COLO668 (cell line): ENCODE measurements at regions not wholly inside any gene's neighbourhood (a gene's known extent, or its start where the extent isn't known, plus 50 kb on each side); places are given as distances from the start of the nearest gene placed in this dataset.
A peak's percentile ranks its signal among the peaks of the same experiment; 100 is the strongest.

Experiments used
- DNase-seq: peaks from one replicate; lab custom pipeline; 2025; ENCODE audit not compliant: unreplicated experiment; lab: John Stamatoyannopoulos, UW

DNA sequence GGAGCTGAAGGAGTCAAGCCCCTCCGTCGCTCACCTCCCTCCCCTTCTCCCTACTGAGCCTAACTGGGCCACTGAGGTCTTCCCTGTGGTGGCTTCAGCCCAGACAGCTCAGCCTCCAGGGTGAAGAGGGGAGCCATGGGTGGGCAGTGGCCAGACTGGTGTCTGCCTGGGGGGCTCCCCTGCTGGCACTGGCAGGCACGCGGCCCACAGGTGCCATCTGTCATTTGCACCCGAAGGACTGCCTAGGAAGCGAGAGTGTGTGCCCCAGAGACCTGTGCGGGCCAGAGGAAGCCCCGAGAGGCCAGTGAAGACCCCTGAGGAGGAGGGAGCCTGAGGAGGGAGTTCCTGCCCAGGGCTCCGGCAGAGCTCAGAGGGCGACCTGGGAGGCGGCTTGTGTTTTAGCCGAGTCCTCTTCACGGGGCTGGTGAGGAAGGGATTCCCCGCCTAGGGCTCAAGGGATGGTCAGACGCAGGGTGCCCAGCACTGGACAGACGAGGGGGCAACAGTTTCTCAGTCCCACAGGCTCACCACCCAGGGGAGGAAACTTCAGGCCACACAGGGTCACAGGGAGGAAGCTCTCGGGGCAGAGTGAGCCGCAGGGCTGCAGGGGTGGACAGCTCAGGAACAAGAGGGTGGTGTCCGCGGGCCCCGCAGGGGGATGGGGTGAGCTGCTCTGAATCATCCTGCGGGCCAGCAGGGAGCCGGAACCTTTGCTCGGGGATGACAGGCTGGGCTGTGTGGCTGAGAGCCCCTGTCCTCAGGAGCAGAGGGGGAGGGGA is 76.2 kb upstream of the PPP2R2D start:
- no peak for DNase-seq

DNA sequence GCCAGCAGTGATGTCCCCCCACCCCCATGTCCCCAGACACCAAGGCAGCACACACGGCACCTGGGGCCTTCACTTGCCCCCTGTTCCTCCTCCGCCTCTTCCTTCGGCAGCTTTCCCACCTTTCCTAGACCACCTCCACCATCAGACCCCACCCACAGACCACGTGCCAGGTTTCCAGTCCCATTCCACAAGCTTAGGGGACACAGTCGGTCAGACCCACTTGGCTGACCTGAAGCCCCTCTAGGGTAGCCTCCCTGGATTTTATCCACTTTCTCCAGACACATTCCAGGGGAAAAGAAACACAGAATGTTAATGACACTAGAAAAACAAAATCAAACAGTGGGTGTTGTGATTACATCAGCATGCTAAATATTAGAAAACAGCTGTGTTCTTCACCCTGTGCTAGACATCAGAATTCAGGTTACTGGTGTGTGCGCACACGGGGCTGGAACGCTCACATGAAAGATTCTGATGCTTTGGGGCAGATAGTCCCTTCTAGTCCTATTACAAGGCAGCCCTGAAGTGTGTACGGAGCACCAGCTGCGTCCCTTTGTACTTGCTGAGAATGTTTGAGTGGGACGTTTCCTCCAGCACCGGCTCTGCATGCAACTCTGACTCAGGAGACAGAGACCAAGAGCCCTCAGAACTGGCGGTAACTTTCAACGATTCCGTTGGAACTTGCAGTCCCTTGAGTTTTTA is 75.5 kb upstream of the PPP2R2D start:
- peak; percentile 19 for DNase-seq

DNA sequence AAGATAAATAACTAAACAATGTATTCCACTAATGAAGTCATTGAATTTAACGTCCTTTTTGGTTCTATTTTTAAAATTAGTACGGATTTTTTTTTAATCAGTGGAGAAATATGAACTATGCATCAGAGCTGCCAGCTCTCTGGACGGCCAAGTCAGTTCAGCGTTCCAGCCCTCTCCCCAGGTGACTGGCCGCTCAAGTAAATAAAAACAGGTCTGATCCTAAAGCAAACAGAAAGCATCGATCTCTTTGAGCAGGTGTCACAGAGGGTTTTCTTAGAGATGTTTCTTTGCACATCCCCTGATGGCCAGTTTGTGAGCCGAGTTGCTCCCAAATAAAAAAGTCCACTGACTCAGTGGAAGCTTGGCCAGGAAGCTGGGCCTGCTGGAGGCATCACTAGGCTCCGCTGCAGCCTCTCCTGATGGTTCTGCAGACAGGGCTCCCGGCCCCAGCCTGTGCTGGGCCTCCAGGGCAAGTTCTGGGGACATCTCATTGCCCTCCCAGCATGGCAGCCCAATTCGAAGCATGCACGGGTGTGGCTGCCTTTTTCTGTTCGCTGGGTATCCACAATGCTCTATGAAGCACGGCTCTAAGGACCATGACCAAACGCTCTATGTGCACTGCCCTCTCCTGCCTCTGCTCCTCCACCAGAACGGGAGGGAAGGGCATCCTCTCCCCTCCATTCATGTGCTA is 74.7 kb upstream of the PPP2R2D start:
- DNase-seq = peak; percentile 37

DNA sequence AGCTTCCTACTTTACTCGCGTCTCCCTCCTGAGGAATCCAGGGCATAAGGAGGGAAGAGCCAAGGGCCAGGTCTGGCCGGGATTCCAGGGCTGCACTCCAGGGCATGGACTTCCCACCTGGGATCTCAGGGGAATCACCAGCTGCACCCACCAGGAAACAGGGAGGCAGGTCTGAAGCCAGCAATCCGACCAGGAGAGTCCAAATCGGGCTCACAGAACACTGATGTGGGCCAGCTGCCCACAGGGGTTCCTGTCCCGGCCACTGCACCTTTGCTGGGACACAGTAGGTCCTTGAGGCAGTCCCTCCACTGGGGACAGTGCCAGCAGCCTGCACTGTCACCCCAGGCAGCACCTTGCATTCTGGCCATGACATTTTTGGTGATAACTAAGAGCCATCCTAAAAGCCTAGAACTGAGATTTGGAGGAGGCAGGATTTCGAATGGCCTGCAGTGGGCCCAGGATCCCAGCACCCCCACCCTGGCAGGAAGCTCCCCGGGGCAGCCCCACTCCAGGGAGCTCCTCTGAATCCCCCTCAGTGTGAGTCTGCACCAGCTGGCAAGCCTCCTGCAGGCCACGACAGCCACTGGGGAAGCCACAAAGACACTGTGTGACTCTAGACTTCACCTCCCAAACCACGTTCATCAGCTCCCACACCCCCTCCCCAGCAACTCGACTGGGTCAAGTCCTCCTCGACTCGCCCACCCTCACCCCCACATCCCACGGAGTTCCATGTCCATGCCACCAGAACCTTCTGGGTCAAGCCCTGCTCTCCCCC is 71.5 kb upstream of the PPP2R2D start:
- DNase-seq = no peak

DNA sequence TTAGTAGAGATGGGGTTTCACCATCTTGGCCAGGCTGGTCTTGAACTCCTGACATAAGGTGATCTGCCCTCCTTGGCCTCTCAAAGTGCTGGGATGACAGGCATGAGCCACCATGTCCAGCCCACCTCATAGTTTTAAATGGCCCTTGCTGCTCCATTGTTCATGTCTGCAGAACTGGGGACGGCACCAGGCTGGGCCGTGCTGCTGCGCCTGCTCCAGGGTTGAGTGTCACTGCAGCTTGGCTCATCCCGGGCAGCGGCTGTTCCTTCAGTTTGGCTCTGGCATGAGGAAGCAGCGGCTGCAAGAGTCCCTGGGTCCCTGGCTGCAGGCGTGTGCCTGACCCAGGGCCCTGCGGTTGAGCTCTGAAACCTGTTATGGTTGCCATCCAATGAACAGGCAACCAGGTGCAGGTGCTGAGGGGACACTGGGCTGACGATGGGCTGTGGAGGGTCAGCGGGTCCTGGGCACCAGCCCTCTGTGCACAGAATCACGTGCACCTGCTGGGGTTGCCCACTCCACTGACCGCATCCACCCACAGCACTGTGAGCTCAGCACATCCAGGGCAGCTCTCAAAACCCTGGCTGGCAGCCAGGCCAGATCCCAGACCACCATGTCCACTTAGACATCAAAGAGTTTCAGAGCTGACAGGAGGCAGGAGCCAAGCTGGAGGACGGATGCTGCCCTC is 70.2 kb upstream of the PPP2R2D start:
- no peak for DNase-seq

DNA sequence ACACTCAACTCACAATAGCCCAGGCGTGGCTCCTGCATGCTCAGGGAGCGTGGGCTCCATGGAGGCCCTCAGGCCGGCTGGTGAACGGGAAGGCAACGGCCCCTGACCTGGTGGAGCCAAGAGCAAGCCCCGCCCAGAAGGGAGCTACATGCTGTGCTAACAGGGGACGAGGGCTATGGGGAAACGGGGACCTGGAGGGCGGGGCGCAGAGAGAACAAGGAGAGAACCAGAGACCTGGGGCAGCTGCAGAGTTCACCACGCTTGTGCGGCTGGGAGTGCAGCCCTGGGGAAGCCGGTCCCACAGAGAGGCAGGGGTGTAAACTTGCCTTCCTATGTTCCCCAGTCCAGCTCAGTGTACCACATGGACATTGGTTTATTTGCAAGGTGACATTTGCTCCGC is 69.2 kb upstream of the PPP2R2D start:
- no peak for DNase-seq

DNA sequence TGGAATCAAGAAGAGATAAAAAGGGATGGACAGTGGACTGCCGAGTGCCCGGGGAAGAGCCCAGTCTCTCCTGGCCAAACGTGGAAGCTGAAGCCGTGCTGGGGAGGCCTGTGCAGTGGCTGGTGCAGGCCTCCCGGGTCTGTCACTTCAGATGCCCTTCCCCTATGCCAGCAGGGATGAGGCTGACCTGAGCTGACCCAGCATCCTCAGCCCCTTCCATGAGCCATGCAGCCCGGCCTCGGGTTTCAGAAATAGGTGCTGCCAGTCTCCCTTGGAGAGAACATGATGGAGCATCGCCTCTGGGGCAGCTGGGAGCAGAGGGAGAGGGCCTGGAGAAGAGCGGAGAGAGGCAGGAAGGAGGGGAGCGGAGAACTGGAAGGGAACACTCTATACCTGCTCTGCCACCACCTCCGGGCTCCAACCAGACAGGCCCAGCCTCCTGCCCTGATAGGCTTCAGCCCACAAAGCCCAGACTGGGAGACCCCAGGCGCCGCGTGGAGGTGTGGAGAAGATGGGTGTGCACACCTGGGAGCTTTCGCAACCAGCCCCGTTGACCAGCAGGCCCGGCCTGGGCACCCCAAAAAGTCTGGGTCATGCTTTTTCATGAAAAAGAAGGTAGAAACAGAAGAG is 68.6 kb upstream of the PPP2R2D start:
- DNase-seq = no peak

DNA sequence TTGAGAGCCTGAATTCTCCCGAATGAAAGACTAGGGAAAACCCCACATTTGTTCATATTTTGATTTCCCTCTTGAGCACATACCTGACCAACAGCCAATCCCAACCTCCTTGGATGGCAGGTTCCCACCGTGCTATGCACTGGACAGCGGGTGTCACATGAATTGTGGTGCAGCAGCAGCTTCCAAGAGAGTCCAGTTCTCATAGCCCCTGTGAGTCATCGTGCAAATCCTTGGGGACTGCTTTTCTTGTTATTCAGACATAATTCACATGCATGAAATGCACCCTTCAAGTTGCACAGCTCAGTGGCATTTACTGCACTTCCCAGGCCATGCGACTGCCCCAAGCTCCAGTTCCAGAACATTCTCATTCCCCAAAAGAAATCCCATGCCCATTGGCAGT is 67.8 kb upstream of the PPP2R2D start:
- DNase-seq = no peak

DNA sequence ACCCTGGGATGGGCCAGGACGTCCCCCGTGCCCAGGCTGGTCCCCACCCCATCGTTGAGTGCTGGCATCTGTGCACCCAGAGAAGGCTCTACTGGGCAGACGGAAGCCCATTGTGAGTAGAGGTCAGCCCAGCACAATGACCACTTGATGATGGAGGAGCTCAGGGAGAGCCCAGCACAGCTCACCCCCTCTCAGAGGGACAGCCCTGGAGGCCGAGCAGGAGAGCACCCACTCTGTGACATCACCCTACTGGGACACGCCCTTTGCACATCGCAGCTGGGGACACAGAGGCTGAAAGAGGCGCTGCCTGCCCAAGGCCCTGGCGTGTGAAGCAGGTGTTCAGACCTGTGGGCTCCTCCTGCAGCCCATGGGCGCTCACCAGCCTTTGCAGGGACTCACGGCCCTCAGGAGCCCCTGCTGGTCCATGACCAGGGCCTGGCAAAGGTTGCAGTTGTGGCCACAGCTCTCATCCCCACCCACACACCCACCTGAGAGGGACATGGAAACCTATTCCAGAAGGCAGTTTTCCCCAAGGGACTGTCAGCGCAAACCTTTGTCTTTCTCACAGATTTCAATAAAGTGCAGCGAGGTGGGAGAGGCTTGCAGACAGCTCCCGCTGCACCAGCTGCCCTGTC is 67.2 kb upstream of the PPP2R2D start:
- DNase-seq = peak; percentile 7

DNA sequence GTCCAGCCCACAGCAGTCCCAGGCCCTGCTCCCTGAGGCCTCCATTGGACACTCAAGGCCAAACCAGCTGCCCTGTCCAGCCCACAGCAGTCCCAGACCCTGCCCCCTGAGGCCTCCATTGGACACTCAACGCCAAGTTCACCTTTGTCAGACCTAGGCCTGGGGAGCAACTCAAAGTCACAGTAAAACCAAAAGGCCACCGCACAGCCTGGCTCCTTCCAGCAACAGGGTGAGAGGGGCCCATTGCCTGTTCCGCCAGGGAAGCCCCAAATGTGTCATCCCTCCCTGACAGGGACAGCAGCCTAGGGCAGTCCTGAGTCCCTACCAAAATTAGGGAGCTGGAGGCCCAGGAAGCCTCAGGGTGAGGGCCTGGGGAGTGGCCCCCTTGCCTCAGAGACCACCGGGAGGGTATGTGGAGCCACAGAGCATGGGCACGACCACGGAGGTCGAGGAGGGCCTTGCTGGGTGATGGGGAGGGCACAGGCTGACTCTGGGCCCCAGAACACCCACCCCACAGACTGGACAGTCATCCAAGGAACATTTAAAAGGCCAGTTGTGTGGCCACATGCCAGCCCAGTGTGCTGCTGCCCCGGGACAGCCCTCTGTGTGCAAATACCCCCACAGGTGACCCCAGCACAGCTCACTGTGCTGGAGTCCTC is 66.5 kb upstream of the PPP2R2D start:
- no peak for DNase-seq

DNA sequence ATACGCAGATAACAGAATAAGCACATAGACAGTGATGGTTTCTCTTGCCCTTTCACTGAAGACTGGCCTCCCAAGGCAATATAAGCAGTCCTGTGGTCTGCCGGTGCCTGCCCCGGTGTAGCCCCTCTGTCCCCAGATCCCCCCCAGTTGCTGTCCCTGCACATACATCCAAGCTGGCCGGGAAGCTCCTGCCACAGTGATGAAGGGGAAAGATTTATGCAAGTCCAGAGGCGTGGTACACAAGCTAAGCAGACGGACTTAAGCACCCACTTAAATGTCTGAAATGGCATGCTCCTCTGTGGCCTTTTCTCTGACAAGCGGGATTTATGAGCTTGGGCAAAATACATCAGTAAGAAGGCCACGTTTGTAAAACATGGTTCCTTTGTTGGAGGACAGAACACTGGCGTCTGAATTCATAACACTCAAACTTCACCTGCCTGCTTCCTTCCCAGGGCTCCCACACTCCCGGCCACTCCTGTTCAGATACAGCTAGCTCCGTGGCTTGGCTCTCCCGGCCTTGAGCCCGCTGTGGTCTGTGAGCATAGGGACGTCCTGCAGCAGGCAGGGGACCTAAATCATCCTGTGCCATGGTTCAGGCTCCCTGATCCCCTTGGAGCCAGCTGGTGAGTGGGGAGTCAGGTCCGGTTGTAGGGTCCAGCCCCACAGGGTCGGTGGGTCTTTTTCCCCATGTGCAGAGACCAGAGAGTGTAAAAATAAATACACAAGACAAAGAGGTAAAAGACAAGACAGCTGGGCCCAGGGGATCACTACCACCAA is 61.7 kb upstream of the PPP2R2D start:
- DNase-seq = no peak

DNA sequence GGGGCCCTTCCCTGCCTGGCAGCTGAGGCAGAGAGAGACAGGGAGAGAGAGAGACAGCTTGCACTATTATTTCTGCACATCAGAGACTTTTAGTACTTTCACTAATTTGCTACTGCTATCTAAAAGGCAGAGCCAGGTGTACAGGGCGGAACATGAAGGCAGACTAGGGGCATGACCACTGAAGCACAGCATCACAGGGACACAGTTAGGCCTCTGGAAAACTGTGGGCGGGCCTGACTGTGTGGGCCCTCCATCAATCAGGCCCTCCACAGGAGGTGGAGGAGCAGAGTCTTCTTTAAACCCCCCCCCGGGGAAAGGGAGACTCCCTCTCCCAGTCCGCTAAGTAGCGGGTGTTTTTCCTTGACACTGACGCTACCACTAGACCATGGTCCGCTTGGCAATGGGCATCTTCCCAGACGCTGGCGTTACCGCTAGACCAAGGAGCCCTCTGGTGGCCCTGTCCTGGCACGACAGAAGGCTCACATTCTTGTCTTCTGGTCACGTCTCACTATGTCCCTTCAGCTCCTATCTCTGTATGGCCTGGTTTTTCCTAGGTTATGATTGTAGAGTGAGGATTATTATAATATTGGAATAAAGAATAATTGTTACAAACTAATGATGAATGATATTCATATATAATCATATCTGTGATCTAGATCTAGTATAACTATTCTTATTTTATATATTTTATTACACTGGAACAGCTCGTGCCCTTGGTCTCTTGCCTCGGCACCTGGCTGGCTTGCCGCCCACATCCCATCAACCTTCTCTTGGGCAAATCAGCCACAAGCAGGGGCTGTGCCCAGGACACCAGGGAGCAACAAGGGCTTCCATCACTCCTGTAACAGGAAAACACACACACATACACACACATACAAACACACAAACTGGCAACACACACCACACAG is 60.7 kb upstream of the PPP2R2D start:
- DNase-seq = peak; percentile 29

DNA sequence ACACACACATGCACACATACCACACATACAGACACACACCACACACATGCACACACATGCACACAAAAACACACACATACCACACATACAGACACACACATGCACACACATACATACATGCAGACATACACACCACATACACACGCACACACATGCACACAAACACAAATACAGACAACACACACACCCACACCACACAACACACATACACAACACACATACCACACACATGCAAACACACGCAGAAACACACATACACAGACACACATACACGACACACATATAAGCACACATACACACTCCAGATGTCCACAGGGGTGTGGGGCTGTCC is 60.1 kb upstream of the PPP2R2D start:
- no peak for DNase-seq

DNA sequence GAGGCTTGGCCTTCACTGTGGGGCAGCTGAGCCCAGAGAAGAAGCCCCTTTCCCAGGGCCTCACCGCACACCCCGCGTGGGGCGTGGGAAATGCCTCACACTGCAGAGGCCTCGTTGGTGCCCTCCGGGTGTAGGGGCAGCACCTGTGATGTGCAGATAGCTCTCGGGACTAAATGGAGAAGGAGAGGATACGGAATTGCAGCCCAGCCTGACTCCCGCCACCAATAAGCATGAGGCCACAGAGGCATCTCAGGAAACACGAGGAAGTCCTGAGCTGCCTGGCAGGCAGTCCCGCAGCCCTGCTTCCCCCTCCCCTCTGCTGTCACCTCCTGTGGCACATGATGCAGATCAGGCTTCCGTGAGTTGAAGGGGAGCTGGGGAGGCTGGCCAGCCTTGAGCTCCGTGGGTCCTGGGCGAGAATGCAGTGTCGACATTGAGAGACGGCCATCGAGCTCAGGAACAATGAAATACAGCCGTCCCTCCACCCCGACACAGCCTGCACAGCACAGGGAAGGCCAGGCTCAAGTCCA is 59.6 kb upstream of the PPP2R2D start:
- DNase-seq = no peak

DNA sequence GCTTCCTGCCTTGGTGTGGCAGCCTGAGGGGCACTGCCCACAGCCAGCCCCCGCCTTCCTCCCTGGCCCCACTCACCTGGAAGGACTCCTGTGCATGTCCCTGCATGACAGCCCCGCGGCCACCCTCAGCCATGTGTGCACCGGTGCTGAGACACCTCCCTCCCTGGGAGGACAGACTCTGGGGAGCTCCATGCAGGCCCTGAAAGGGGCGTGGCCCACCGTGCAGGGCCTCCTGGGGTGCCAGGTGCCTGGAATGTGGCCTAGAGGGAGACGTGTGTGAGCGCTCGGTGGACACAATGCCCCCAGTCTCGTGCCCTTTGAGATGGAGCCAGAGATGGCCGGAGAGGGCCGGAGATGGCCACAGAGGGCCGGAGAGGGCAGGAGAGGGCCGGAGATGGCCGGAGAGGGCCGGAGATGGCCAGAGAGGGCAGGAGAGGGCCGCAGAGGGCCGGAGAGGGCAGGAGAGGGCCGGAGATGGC is 59.1 kb upstream of the PPP2R2D start:
- DNase-seq = no peak

DNA sequence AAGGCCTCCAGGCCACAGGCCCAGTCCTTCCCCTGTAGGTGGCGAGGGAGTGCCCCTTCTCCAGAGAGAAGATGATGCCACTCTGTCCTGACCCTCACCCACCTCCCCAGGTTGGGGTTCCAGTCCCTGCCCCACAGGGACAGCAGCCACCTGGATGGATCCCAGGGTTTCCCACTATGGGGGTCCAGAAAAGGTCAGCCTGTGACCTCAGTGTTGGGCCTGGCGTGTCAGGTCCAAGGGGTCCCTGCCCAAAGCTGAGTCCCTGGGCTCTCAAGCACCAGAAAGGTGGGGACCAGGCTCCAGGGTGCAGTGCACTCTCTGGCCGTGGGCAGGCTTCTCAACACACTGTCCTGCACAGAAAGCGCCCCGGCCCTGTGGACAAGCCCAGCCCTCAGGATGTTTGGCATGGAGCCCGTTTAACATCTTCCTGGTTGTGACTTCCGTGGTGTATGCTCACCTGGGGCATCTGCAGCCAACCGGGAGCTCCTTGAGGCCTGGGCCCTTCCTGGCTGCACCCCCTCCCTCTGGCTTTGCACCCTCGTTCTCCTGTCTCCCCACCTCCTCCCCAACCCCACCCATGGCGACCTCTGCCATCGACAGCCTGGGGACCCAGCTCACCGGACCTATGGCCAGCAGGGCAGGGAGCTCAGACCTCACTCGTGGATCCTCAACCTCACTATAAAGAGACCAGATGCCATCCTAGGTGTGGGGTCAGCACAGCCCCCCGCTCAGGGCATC is 58.3 kb upstream of the PPP2R2D start:
- DNase-seq = no peak
